ENCODE measurements at regions not wholly inside any gene's neighbourhood (a gene's known extent, or its start where the extent isn't known, plus 50 kb on each side); places are given as distances from the start of the nearest gene placed in this dataset.

DNA sequence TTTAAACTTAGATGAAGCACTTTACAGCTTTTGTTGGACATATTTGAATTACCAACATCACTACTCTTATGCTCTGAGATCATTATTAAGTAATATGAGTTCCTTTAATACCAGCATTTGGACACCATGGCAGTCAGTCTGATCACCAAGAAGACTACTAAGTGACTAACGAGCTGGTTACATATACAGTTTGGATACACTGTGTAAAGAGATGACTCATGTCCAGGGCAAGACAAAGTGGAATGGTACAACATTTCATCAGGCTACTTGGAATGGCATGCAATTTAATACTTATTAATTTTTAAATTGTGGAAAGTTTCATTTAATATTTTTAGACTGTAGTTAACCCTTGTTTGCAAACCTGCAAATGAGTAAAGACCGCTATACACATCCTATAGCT, 237.4 kb upstream of the PRDM9 start:
- H3K4me2 ChIP-seq (ENCODE audit: low read length), result no peak overlapping the region
- TF ChIP-seq, protein P1, sequence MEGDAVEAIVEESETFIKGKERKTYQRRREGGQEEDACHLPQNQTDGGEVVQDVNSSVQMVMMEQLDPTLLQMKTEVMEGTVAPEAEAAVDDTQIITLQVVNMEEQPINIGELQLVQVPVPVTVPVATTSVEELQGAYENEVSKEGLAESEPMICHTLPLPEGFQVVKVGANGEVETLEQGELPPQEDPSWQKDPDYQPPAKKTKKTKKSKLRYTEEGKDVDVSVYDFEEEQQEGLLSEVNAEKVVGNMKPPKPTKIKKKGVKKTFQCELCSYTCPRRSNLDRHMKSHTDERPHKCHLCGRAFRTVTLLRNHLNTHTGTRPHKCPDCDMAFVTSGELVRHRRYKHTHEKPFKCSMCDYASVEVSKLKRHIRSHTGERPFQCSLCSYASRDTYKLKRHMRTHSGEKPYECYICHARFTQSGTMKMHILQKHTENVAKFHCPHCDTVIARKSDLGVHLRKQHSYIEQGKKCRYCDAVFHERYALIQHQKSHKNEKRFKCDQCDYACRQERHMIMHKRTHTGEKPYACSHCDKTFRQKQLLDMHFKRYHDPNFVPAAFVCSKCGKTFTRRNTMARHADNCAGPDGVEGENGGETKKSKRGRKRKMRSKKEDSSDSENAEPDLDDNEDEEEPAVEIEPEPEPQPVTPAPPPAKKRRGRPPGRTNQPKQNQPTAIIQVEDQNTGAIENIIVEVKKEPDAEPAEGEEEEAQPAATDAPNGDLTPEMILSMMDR (IDR thresholded peaks at IDR 0.05; ENCODE audit: low read depth, low read length, poor library complexity, severe bottlenecking), result no peak
- TF ChIP-seq EZH2phosphoT487 (IDR thresholded peaks at IDR 0.05; ENCODE audit: borderline replicate concordance, low read length), result no peak
- H4K20me1 ChIP-seq (ENCODE audit: control insufficient read depth, insufficient read depth, low read depth, low read length), result no peaks in the 10 kb centered on the region
- H3K4me3 ChIP-seq (ENCODE audit: low read length), result no peak overlapping the region
- no peaks in the 10 kb centered on the region for H3K27me3 ChIP-seq (ENCODE audit: control insufficient read depth, low read length)
- no peak overlapping the region for H3K27ac ChIP-seq (ENCODE audit: low read depth, low read length)
- no peaks in the 10 kb centered on the region for H3K79me2 ChIP-seq (ENCODE audit: control insufficient read depth, low read length)
- H3K9me3 ChIP-seq (ENCODE audit: control insufficient read depth, insufficient read depth, low read length), result peaks cover 3% of the 10 kb centered on the region; the same call in 1 of the 2 replicates
- H3K4me1 ChIP-seq (ENCODE audit: control insufficient read depth, low read length), result no peaks in the 10 kb centered on the region
- H3F3A ChIP-seq (ENCODE audit: control insufficient read depth, insufficient read depth), result no peaks in the 10 kb centered on the region
- H3K9me2 ChIP-seq (replicated peaks; ENCODE audit: control insufficient read depth, low read length), result no peaks in the 10 kb centered on the region
- no peaks in the 10 kb centered on the region for H3K36me3 ChIP-seq (ENCODE audit: control insufficient read depth, low read length)

DNA sequence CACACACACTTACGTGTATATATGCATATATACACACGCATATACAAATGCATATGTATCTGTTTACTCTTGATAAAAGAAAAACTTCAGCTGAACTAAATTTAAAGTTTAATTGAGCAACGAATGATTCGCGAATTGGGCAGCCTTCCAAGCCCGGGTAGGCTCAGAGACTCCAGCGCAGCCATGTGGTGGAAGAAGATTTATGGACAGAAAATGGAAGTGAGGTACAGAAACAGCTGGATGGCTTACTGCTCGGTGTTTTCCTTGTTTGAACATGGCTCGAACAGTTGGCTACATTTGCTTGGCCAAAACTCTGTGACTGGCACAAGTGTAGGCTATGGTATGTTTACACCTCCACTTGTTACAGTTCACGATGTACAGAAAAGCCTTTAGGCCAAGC, 239.3 kb upstream of the PRDM9 start:
- no peaks in the 10 kb centered on the region for H3K4me1 ChIP-seq (ENCODE audit: control insufficient read depth, low read length)
- no peak overlapping the region for H3K4me3 ChIP-seq (ENCODE audit: low read length)
- TF ChIP-seq EZH2phosphoT487 (IDR thresholded peaks at IDR 0.05; ENCODE audit: borderline replicate concordance, low read length), result no peak
- TF ChIP-seq, protein P1 (IDR thresholded peaks at IDR 0.05; ENCODE audit: low read depth, low read length, poor library complexity, severe bottlenecking), result no peak
- no peak overlapping the region for H3K4me2 ChIP-seq (ENCODE audit: low read length)
- H3F3A ChIP-seq (ENCODE audit: control insufficient read depth, insufficient read depth), result no peaks in the 10 kb centered on the region
- no peaks in the 10 kb centered on the region for H3K27me3 ChIP-seq (ENCODE audit: control insufficient read depth, low read length)
- no peaks in the 10 kb centered on the region for H3K9me3 ChIP-seq (ENCODE audit: control insufficient read depth, insufficient read depth, low read length)
- no peaks in the 10 kb centered on the region for H3K79me2 ChIP-seq (ENCODE audit: control insufficient read depth, low read length)
- no peaks in the 10 kb centered on the region for H4K20me1 ChIP-seq (ENCODE audit: control insufficient read depth, insufficient read depth, low read depth, low read length)
- no peaks in the 10 kb centered on the region for H3K36me3 ChIP-seq (ENCODE audit: control insufficient read depth, low read length)
- no peaks in the 10 kb centered on the region for H3K9me2 ChIP-seq (replicated peaks; ENCODE audit: control insufficient read depth, low read length)
- no peak overlapping the region for H3K27ac ChIP-seq (ENCODE audit: low read depth, low read length)

DNA sequence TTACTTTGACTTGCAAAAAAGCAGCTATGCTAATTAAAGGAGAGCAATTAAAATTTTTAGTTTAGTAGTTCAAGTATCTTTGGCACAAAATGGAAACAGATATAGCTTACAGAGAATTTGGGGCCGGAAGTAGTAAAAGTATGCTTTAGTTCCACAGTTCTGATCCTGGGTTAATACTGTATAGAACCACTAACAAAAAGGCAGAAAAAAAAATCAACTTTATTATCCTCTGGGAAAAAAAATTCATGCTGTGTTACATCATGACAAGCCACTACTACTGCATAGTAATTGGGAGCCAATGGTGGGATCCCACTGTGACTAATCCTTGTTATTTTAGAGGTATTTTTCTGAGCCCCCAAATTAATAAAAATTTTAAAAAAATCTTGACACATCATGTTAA, 246.8 kb upstream of the PRDM9 start:
- H3K9me2 ChIP-seq (replicated peaks; ENCODE audit: control insufficient read depth, low read length), result no peaks in the 10 kb centered on the region
- no peak overlapping the region for H3K27ac ChIP-seq (ENCODE audit: low read depth, low read length)
- TF ChIP-seq, protein P1 (IDR thresholded peaks at IDR 0.05; ENCODE audit: low read depth, low read length, poor library complexity, severe bottlenecking), result no peak
- no peak for TF ChIP-seq EZH2phosphoT487 (IDR thresholded peaks at IDR 0.05; ENCODE audit: borderline replicate concordance, low read length)
- no peaks in the 10 kb centered on the region for H3K9me3 ChIP-seq (ENCODE audit: control insufficient read depth, insufficient read depth, low read length)
- H3K36me3 ChIP-seq (ENCODE audit: control insufficient read depth, low read length), result no peaks in the 10 kb centered on the region
- H4K20me1 ChIP-seq (ENCODE audit: control insufficient read depth, insufficient read depth, low read depth, low read length), result no peaks in the 10 kb centered on the region
- no peaks in the 10 kb centered on the region for H3F3A ChIP-seq (ENCODE audit: control insufficient read depth, insufficient read depth)
- no peaks in the 10 kb centered on the region for H3K4me1 ChIP-seq (ENCODE audit: control insufficient read depth, low read length)
- no peak overlapping the region for H3K4me2 ChIP-seq (ENCODE audit: low read length)
- H3K27me3 ChIP-seq (ENCODE audit: control insufficient read depth, low read length), result no peaks in the 10 kb centered on the region
- H3K4me3 ChIP-seq (ENCODE audit: low read length), result no peak overlapping the region
- H3K79me2 ChIP-seq (ENCODE audit: control insufficient read depth, low read length), result no peaks in the 10 kb centered on the region

DNA sequence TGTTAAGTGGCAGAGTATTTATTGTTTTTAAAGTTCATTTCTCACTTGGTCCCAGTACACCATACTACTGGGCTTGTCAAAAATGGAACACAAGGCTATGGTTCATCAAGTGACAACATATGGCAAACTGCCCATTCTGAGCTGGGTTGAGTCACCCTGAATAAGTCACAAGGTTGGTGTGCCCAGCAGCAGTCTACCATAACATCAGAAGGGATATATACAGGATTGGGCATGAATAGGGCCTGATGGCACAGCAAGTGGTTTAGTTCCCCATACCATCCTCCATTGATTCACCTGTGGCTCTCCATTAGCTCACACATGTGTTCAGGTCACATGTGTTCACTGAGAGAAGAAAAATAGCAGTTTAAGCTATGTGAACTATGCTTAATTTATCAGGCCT, 249.8 kb upstream of the PRDM9 start:
- H3K9me2 ChIP-seq (replicated peaks; ENCODE audit: control insufficient read depth, low read length), result no peaks in the 10 kb centered on the region
- no peaks in the 10 kb centered on the region for H3K36me3 ChIP-seq (ENCODE audit: control insufficient read depth, low read length)
- TF ChIP-seq, protein P1 (IDR thresholded peaks at IDR 0.05; ENCODE audit: low read depth, low read length, poor library complexity, severe bottlenecking), result no peak
- TF ChIP-seq EZH2phosphoT487 (IDR thresholded peaks at IDR 0.05; ENCODE audit: borderline replicate concordance, low read length), result no peak
- H3K79me2 ChIP-seq (ENCODE audit: control insufficient read depth, low read length), result no peaks in the 10 kb centered on the region
- no peak overlapping the region for H3K27ac ChIP-seq (ENCODE audit: low read depth, low read length)
- H4K20me1 ChIP-seq (ENCODE audit: control insufficient read depth, insufficient read depth, low read depth, low read length), result no peaks in the 10 kb centered on the region
- no peaks in the 10 kb centered on the region for H3K4me1 ChIP-seq (ENCODE audit: control insufficient read depth, low read length)
- no peaks in the 10 kb centered on the region for H3K27me3 ChIP-seq (ENCODE audit: control insufficient read depth, low read length)
- H3K9me3 ChIP-seq (ENCODE audit: control insufficient read depth, insufficient read depth, low read length), result no peaks in the 10 kb centered on the region
- no peak overlapping the region for H3K4me2 ChIP-seq (ENCODE audit: low read length)
- H3F3A ChIP-seq (ENCODE audit: control insufficient read depth, insufficient read depth), result no peaks in the 10 kb centered on the region
- H3K4me3 ChIP-seq (ENCODE audit: low read length), result no peak overlapping the region

All from DOHH2 (cell line).